HepG2 (cell line): ENCODE measurements at regions not wholly inside any gene's neighbourhood (a gene's known extent, or its start where the extent isn't known, plus 50 kb on each side); places are given as distances from the start of the nearest gene placed in this dataset.

Experiments
- E2F1 ChIP-seq: sonication (generic); formaldehyde crosslinking; IDR thresholded peaks from 2 replicates; pipeline ENCODE4 v1.5.0; 2020; ENCODE audit warnings: missing genetic modification reagents
- FOXC1 ChIP-seq: sonication (generic); formaldehyde crosslinking; IDR thresholded peaks from 2 replicates; pipeline ENCODE4 v1.8.0; 2022; ENCODE audit warnings: mild to moderate bottlenecking, missing genetic modification reagents, borderline replicate concordance
- ISX ChIP-seq: sonication (generic); formaldehyde crosslinking; conservative IDR thresholded peaks from 2 replicates; pipeline ENCODE4 v1.5.0; 2020; ENCODE audit warnings: missing genetic modification reagents
- LBX2 ChIP-seq: sonication (generic); formaldehyde crosslinking; IDR thresholded peaks from 2 replicates; pipeline ENCODE4 v1.5.0; 2020; ENCODE audit warnings: missing genetic modification reagents, mild to moderate bottlenecking, borderline replicate concordance
- SMC3 ChIP-seq: IDR thresholded peaks from 2 replicates; pipeline ENCODE4 v1.6.1; 2011; ENCODE audit warnings: low read length, improper control_type of control experiment
- SRY ChIP-seq: sonication (generic); formaldehyde crosslinking; IDR thresholded peaks from 2 replicates; pipeline ENCODE4 v1.8.0; 2022; ENCODE audit warnings: mild to moderate bottlenecking, missing genetic modification reagents
- TAF15 ChIP-seq: fragments of 200-400 bp; formaldehyde crosslinking; IDR thresholded peaks from one replicate; pipeline ENCODE4 v1.6.1; 2018; ENCODE audit warnings: mild to moderate bottlenecking, low read depth, low read length; ENCODE audit not compliant: poor library complexity, severe bottlenecking
- THAP9 ChIP-seq: sonication (generic); formaldehyde crosslinking; IDR thresholded peaks from 2 replicates; pipeline ENCODE4; 2020; ENCODE audit warnings: missing genetic modification reagents, mild to moderate bottlenecking, borderline replicate concordance
- ZBTB37 ChIP-seq: sonication (generic); formaldehyde crosslinking; IDR thresholded peaks from 2 replicates; pipeline ENCODE4 v1.4.0; 2020; ENCODE audit warnings: mild to moderate bottlenecking, missing genetic modification reagents
- ZNF180 ChIP-seq: sonication (generic); formaldehyde crosslinking; IDR thresholded peaks from 2 replicates; pipeline ENCODE4 v1.4.0; 2020; ENCODE audit warnings: low read depth, missing genetic modification reagents, borderline replicate concordance
- ZNF550 ChIP-seq: sonication (generic); formaldehyde crosslinking; IDR thresholded peaks from 2 replicates; pipeline ENCODE4 v1.4.0; 2020; ENCODE audit warnings: mild to moderate bottlenecking, missing genetic modification reagents, borderline replicate concordance
- ZNF646 ChIP-seq: sonication (generic); formaldehyde crosslinking; IDR thresholded peaks from 2 replicates; pipeline ENCODE4 v1.9.0; 2021; ENCODE audit warnings: mild to moderate bottlenecking, missing genetic modification reagents
- ZNF749 ChIP-seq: sonication (generic); formaldehyde crosslinking; IDR thresholded peaks from 2 replicates; pipeline ENCODE4 v1.8.0; 2022; ENCODE audit warnings: mild to moderate bottlenecking, missing genetic modification reagents, moderate library complexity, borderline replicate concordance
- ZSCAN20 ChIP-seq: sonication (generic); formaldehyde crosslinking; IDR thresholded peaks from 2 replicates; pipeline ENCODE4 v1.4.0; 2020; ENCODE audit warnings: missing genetic modification reagents, mild to moderate bottlenecking, borderline replicate concordance

GRCh38 chr3:193780810-193781478 is 187.9 kb downstream of the OPA1 start (continued):
- TF ChIP-seq LBX2 (CRISPR knock-in tag), result no peak
- TF ChIP-seq ISX (CRISPR knock-in tag), result no peak
- TF ChIP-seq TAF15, result no peak
- TF ChIP-seq SMC3, result peak; percentile 70
- TF ChIP-seq FOXC1 (CRISPR knock-in tag), result no peak
- no peak for TF ChIP-seq E2F1 (CRISPR knock-in tag)
- no peak for TF ChIP-seq ZBTB37 (CRISPR knock-in tag)
- TF ChIP-seq THAP9 (CRISPR knock-in tag), result no peak
- no peak for TF ChIP-seq ZNF646 (CRISPR knock-in tag)
- TF ChIP-seq ZNF180 (CRISPR knock-in tag), result no peak
- no peak for TF ChIP-seq ZNF749 (CRISPR knock-in tag)
- TF ChIP-seq ZNF550 (CRISPR knock-in tag), result no peak
- no peak for TF ChIP-seq SRY (CRISPR knock-in tag)
- TF ChIP-seq ZSCAN20 (CRISPR knock-in tag), result no peak
